Left lung (tissue), 4 donors: ENCODE measurements at regions not wholly inside any gene's neighbourhood (a gene's known extent, or its start where the extent isn't known, plus 50 kb on each side); places are given as distances from the start of the nearest gene placed in this dataset.

ENCODE experiments used
- ATAC-seq: fragments of 200-7000 bp; cut with Tn5 transposase; one replicate; pipeline ENCODE4 v1.9.1; 2020; ENCODE audit warnings: moderate library complexity
- DNase-seq, 4 donors: peaks; one replicate each; pipeline ENCODE4 v3.0.0-alpha.2; 2013 to 2020
- H3K27ac ChIP-seq, 2 donors: fragments of 200-600 bp; sonication (generic) in 1 of 2; one replicate each; pipeline versions ENCODE4 v1.5.0 to v1.8.0; 2020 to 2021
- H3K27me3 ChIP-seq, 2 donors: fragments of 200-600 bp; sonication (generic) in 1 of 2; one replicate each; pipeline versions ENCODE4 v1.5.0 to v1.8.0; 2020 to 2021
- H3K36me3 ChIP-seq, 2 donors: fragments of 200-600 bp; sonication (generic) in 1 of 2; one replicate each; pipeline versions ENCODE4 v1.5.0 to v1.8.0; 2020 to 2021
- H3K4me1 ChIP-seq, 2 donors: fragments of 200-600 bp; one replicate each; pipeline ENCODE4 v1.8.0; 2021
- H3K4me3 ChIP-seq, 2 donors: fragments of 200-600 bp; sonication (generic) in 1 of 2; one replicate each; pipeline versions ENCODE4 v1.5.0 to v1.8.0; 2020 to 2021; ENCODE audit warnings: mild to moderate bottlenecking in 1 of 2
- H3K9me3 ChIP-seq, 2 donors: fragments of 200-600 bp; sonication (generic) in 1 of 2; one replicate each; pipeline versions ENCODE4 v1.5.0 to v1.8.0; 2020 to 2021
- intact Hi-C, 2 donors: fragments of 100-400 bp; cut with DNase I; formaldehyde crosslinking; loops; one replicate each; pipeline versions ENCODE4 v1.11.2 to v1.14.2; 2022
- TF ChIP-seq, protein P1 (sequence below), 2 donors: fragments of 200-600 bp; sonication (generic) in 1 of 2; IDR thresholded peaks; one replicate each; pipeline versions ENCODE4 v1.5.0 to v1.8.0; 2021; ENCODE audit warnings: antibody characterized with exemption in 2 of 2
- donor health status: DM: no; HTN: yes; CAD: no.
- donor health status: DM: no; HTN: no; CAD: no.

DNA sequence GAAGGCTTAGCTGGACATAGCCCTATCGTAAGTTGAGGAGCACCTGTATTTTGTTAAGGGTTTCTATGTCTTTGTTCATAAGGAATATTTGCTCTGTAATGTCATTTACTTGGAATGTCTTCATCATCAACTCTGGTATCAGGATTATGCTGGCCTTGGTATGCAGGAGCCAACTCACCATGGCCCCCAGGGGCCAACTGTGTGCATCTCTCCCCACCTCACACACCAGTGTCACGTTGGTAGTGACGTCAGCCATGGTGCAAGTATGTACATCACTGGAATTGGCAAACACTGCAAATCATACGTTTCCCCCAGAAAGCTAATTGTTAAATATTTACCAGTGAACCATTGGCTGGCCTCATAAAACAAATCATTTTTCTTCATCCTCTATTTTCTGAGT lies 70.8 kb downstream of the YTHDF1 start:
- Histone ChIP-seq H3K4me3 (no peak overlapping the region), H3K4me1 (no peaks in the 10 kb centered on the region), H3K36me3 (no peaks in the 10 kb centered on the region), H3K27ac (no peak overlapping the region), H3K27me3 (peaks cover 0 to 56% of the 10 kb centered on the region in 2 donors), H3K9me3 (peaks cover 0 to 10% of the 10 kb centered on the region in 2 donors)
- ATAC-seq (no peak), DNase-seq (no peak)
- TF ChIP-seq, protein P1, sequence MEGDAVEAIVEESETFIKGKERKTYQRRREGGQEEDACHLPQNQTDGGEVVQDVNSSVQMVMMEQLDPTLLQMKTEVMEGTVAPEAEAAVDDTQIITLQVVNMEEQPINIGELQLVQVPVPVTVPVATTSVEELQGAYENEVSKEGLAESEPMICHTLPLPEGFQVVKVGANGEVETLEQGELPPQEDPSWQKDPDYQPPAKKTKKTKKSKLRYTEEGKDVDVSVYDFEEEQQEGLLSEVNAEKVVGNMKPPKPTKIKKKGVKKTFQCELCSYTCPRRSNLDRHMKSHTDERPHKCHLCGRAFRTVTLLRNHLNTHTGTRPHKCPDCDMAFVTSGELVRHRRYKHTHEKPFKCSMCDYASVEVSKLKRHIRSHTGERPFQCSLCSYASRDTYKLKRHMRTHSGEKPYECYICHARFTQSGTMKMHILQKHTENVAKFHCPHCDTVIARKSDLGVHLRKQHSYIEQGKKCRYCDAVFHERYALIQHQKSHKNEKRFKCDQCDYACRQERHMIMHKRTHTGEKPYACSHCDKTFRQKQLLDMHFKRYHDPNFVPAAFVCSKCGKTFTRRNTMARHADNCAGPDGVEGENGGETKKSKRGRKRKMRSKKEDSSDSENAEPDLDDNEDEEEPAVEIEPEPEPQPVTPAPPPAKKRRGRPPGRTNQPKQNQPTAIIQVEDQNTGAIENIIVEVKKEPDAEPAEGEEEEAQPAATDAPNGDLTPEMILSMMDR (IDR thresholded peaks at IDR 0.05), result no peak
- intact Hi-C loops, result no loop called here

DNA sequence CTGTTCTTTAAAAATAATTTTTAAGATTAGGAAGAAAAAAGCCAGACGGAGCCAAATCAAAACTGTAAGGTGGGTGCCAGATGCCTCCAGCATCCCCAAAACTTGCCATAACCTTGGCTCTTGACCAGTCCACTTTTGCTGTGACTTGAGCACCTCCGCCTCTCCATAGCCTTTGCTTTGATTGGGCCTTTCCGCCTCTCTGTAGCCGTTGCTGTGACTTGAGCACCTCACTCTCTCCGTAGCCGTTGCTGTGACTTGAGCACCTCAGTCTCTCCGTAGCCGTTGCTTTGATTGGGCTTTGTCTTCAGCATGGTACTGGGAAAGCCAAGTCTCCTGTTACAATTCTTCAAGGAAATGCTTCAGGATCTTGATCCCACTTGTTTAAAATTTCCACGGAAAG lies 73.0 kb downstream of the YTHDF1 start:
- Histone ChIP-seq H3K27ac (no peak overlapping the region), H3K27me3 (peaks cover 0 to 45% of the 10 kb centered on the region in 2 donors), H3K4me1 (no peaks in the 10 kb centered on the region), H3K4me3 (no peak overlapping the region), H3K9me3 (peaks cover 0 to 5% of the 10 kb centered on the region in 2 donors), H3K36me3 (no peaks in the 10 kb centered on the region)
- no peak for ATAC-seq
- intact Hi-C loops, result no loop called here
- DNase-seq, result no peak
- TF ChIP-seq, protein P1 (IDR thresholded peaks at IDR 0.05), result no peak

DNA sequence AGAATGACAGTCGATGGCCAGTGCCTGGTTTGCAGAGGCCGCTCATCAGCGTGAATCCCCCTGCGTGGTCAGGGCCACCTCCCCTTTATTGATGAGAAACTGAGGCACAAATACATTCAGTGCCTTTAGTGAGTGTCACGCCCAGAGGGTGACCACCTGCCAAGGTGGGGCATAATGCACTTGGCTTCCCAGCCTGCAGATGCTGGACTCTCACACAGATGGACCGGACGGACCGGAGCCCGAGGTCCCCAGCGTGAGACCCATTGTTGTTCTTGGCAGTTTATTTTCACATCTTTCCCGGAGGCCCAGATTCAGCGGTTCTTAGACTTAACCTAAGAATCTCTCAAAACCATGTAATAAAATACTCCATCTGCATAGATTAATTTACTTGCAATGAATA lies 74.4 kb downstream of the YTHDF1 start:
- DNase-seq, result no peak
- intact Hi-C loops, result no loop called here
- no peaks in the 10 kb centered on the region for H3K9me3 ChIP-seq
- TF ChIP-seq, protein P1 (IDR thresholded peaks at IDR 0.05), result no peak
- no peaks in the 10 kb centered on the region for H3K36me3 ChIP-seq
- no peaks in the 10 kb centered on the region for H3K4me1 ChIP-seq
- no peak overlapping the region for H3K27ac ChIP-seq
- peaks cover 0 to 46% of the 10 kb centered on the region in 2 donors for H3K27me3 ChIP-seq
- no peak for ATAC-seq
- no peak overlapping the region for H3K4me3 ChIP-seq

DNA sequence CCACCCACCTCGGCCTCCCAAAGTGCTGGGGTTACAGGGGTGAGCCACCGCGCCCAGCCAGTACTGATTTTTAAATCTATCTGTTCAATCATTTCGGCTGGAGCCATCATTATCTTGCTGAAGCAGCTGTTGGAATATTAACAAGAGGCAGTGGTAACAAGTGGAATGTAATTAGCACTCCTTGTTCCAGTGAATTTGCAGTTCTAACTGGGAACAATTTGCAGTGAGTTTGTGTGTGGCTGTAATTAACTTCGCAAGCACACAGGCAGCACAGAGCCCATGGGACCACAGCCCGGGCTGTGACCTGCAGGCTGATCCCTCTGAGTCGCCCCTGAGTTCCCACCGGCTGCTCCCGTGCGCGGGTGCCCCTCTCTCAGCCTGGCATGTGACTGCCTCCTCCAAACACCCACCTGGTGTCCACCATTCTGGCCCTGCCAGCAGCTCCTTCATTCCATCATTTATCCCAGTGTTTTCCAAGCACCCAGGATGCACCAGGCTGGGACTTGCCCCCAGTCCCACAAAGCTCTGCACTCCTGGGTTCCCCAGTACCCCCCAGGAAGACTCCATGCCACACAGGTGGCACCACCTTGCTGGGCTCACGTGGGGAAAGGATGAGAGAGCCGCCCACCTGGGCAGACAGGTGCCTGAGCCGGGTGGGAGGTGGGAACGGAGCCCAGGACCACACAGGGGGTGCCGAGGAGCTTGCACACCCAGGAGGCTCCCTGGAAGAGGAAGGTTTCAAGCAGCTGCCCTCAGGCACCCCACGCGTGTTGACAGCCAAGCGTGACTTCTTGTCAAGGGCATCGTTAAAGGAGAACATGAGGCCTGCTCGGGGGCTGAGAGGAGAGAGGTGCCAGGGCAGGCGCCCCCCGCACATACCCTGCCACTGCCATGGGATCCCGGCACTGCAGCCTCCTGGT lies 75.2 kb downstream of the YTHDF1 start:
- Histone ChIP-seq H3K36me3 (no peaks in the 10 kb centered on the region), H3K27me3 (peaks cover 0 to 43% of the 10 kb centered on the region in 2 donors), H3K4me3 (no peak overlapping the region), H3K9me3 (no peaks in the 10 kb centered on the region), H3K27ac (no peak overlapping the region), H3K4me1 (no peaks in the 10 kb centered on the region)
- no peak for ATAC-seq
- TF ChIP-seq, protein P1 (IDR thresholded peaks at IDR 0.05), result no peak
- DNase-seq, result peak in 1 of 4 donors; percentile 63
- intact Hi-C loops, result no loop called here

DNA sequence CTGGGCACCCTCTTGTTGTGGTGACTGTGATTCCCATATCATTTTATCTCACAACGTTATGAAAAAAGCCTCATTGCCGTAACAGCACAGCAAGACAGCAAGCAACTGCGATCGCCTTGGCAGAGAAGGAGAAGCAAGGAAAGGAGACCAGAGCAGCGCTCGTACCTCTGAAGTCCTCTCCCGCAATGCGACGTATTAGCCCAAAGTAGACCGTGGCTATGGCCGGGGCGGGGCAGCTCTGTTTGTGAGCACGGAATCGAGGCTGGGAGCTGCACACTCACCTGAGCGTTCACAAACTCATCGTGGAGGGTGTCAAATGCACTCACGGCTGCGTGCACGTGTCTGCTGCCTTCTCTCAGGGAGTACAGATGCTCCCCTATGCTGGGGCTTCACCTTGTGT lies 76.1 kb downstream of the YTHDF1 start:
- no peak overlapping the region for H3K27ac ChIP-seq
- no peak for ATAC-seq
- TF ChIP-seq, protein P1 (IDR thresholded peaks at IDR 0.05), result no peak
- H3K36me3 ChIP-seq, result no peaks in the 10 kb centered on the region
- intact Hi-C loops, result no loop called here
- no peaks in the 10 kb centered on the region for H3K4me1 ChIP-seq
- DNase-seq, result no peak
- peaks cover 0 to 36% of the 10 kb centered on the region in 2 donors for H3K27me3 ChIP-seq
- H3K9me3 ChIP-seq, result no peaks in the 10 kb centered on the region
- H3K4me3 ChIP-seq, result no peak overlapping the region
